Dendritic cell treated with granulocyte-macrophage colony-stimulating factor and Interleukin-4, amounts not matched to agents 40 ng/mL and 50 ng/mL, for 4 days (primary cell): ENCODE measurements at regions not wholly inside any gene's neighbourhood (a gene's known extent, or its start where the extent isn't known, plus 50 kb on each side); places are given as distances from the start of the nearest gene placed in this dataset.

ENCODE experiments used
- H3K27ac Mint-ChIP-seq: one replicate; pipeline ENCODE4 v1.8.0; 2022; ENCODE audit warnings: mild to moderate bottlenecking, mixed read lengths
- H3K27me3 Mint-ChIP-seq: one replicate; pipeline ENCODE4 v1.8.0; 2022; ENCODE audit warnings: mild to moderate bottlenecking, mixed read lengths
- H3K36me3 Mint-ChIP-seq: one replicate; pipeline ENCODE4 v1.8.0; 2022; ENCODE audit warnings: low read depth, mixed read lengths
- H3K4me1 Mint-ChIP-seq: one replicate; pipeline ENCODE4 v1.8.0; 2022; ENCODE audit warnings: low read depth, mixed read lengths
- H3K4me3 Mint-ChIP-seq: one replicate; pipeline ENCODE4 v1.8.0; 2022; ENCODE audit warnings: mild to moderate bottlenecking, moderate library complexity, mixed read lengths
- H3K9me3 Mint-ChIP-seq: one replicate; pipeline ENCODE4 v1.8.0; 2022; ENCODE audit warnings: mixed read lengths
- intact Hi-C: fragments of 100-400 bp; cut with micrococcal nuclease; formaldehyde crosslinking; loops from one replicate; pipeline ENCODE4 v1.15.0; 2022

DNA sequence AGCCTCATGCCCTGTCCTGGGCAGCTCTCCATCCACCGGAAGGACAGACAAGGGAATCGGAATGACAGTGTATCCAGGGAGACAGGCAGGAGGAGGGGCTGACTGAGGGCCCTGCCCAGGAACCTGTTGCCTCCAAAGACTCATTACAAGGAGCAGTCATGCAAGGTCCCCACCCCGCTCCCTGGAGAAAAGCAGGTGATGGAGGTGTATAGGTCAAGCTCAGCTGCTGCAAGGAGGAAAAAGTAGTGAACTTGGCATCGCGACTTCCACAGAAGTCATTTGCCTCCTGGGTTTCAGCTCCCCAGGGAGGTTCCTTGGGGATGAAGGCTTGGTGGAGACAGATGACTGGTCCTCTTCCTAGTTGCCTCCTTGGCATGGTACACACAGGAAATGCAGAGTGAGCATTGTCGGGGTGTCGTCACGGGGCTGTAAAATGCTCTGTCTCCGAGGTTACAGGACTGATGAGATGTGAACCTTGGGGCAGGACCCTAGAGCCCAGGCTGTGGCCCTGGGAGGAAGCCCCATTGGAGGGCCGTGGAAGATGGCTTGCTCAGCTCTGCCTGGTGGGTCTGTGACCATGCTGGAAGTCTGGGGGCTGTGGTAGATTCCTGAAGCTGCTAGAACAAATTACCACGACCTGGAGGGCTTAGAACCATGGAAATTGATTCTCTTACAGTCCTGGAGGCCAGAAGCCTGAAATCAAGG lies 219.6 kb upstream of the C1orf174 start:
- Mint-ChIP-seq H3K9me3 (no peaks in the 10 kb centered on the region), H3K27me3 (no peaks in the 10 kb centered on the region), H3K4me3 (no peak overlapping the region), H3K27ac (no peak overlapping the region), H3K36me3 (no peaks in the 10 kb centered on the region), H3K4me1 (no peaks in the 10 kb centered on the region)
- intact Hi-C loops = no loop called here

DNA sequence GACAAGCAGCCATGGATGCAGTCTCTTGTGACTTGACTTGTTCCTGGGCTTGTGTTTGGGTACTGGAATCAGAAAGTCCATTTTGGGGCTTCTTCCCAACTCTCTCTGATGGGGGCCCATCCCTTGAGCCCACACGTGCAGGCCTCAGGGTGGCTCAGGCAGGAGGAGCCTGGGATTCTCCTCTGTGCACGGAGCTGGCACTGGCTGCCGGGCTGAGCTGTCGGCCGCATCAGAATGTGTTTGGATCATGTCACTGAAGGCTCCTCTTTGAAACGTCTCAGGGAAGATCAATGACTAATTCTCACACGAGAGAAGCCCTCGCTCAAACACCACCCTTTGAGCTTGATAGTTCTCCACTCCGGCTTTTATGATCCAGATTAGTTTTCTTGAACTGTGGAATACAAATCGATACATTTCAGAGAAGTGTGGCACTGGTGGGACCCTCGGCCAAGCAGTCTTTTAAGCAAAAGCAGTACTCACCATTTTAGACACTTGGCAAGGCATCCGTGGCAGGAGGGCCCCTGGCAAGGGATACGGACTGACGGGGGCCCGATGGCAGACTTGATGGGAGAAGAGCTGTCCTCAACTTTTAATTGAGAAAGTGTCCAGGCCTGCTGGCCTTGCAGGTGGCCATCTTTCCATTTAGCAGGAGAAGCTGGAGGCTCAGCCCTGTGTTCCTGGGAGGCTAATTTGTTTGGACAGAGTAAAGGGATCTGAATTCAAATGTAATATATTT lies 220.7 kb upstream of the C1orf174 start:
- Mint-ChIP-seq H3K4me1 (no peaks in the 10 kb centered on the region), H3K27ac (no peak overlapping the region), H3K27me3 (no peaks in the 10 kb centered on the region), H3K4me3 (no peak overlapping the region), H3K9me3 (no peaks in the 10 kb centered on the region), H3K36me3 (no peaks in the 10 kb centered on the region)
- intact Hi-C loops = no loop called here

DNA sequence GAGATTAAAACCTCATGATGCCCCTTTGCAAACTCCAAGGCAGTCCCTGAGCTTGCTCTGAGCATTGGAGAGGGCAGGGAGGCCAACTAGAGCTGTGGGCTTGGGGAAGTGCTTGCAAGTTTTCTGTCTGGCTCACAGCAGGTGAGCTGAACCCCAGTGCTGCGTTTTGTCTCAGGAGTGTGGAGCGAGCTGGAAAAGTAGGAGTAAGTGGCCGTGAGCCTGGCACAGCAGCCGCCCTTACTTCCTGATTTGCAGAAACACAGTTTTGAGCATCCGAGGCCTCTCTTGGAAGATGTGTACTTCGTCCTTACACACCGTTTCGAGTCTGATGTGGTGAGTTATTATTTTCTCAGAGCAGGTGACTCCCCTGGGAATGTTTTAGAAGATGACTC lies 221.2 kb upstream of the C1orf174 start:
- Mint-ChIP-seq H3K4me1 (no peaks in the 10 kb centered on the region), H3K27me3 (no peaks in the 10 kb centered on the region), H3K36me3 (no peaks in the 10 kb centered on the region), H3K9me3 (no peaks in the 10 kb centered on the region), H3K27ac (no peak overlapping the region), H3K4me3 (no peak overlapping the region)
- intact Hi-C loops = no loop called here

DNA sequence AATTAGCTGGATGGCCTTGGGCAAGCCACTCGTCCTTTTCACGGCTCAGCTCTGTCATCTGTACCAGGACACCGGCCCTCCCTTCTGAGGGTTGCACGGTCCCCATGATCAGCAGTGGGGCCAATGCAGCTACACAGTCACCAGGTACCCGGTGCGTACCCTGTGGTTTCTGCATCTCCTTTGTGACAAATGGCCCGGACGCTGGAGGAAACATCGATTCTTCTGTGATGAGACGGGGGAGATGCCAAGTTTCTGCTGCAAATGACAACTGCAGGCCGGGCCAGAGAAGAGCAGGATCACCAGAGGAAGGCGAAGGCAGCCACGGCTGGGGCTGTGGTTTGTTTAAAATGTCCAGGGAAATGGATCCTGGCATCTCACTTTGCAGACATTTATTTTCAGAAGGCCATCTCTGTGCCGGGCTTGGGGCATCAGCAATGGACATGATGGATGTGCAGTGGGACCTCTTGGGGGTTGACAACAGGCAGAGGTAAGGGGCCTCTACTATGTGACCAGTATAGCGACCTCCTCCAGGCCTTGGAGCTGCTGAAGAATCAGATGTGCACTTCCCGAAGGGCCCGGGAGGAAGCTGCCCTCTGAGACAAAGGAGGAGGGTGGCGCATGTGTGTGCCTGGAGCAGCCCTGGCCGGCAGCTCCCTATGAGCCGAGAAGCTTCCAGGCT lies 221.9 kb upstream of the C1orf174 start:
- H3K27ac Mint-ChIP-seq = no peak overlapping the region
- H3K4me3 Mint-ChIP-seq = no peak overlapping the region
- H3K27me3 Mint-ChIP-seq = no peaks in the 10 kb centered on the region
- no peaks in the 10 kb centered on the region for H3K36me3 Mint-ChIP-seq
- no peaks in the 10 kb centered on the region for H3K4me1 Mint-ChIP-seq
- intact Hi-C loops = no loop called here
- H3K9me3 Mint-ChIP-seq = no peaks in the 10 kb centered on the region

DNA sequence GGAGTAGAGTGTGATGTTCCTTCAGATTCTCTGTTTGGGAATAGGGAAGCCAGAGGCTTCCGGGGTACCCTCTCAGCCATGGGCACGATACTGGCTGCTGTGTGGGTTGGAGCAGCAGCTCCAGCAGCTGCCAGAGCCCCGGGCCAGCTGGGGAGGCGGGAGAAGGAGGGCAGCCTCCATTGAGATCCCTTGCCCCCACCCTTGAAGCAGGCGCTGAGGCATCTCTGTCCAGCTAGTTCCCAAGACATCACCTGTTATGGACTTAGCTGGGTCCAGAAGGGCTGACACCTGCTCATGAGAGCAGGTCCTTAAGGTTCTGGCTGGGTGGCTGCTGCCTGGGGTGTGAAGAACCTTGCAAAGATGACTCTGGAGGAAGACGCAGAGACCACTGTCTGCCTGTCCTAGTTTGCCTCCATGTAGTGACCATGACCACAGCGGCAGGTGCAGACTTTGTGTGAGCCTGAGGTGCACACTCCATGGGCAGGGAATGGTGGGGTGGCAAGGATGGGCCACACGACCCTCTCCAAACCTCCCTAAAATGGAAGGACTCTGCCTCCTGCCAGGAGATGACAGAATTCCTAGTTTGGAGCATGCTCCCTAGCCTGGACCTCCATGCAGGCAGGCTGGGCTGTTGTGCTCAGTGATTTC lies 222.6 kb upstream of the C1orf174 start:
- Mint-ChIP-seq H3K27me3 (peaks cover 1% of the 10 kb centered on the region), H3K9me3 (no peaks in the 10 kb centered on the region), H3K36me3 (no peaks in the 10 kb centered on the region), H3K27ac (no peak overlapping the region), H3K4me1 (no peaks in the 10 kb centered on the region), H3K4me3 (no peak overlapping the region)
- intact Hi-C loops = no loop called here

DNA sequence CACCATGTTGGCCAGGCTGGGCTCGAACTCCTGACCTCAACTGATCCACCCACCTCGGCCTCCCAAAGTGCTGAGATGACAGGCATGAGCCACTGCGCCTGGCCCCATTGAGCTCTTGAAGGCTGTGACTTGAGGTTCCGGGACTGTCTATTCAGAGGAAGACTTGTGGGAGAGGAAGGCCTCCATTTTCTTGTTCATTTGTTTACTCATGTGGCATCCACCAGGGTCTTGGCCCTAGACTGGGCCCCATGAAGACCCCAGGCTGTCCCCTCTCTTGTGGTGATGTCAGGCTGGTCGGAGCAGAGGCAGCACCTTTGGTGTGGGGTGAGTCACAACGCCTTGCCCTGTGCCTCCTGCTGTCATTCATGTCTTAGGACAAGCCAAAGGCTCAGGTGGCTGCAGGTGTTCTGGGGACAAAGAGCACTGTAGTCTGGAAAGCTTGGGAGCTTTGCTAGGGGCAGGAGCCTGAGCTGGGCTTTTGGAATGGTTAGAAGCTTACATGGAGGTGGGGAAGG lies 224.6 kb upstream of the C1orf174 start:
- Mint-ChIP-seq H3K4me3 (no peak overlapping the region), H3K27ac (no peak overlapping the region), H3K36me3 (no peaks in the 10 kb centered on the region), H3K9me3 (no peaks in the 10 kb centered on the region), H3K27me3 (peaks cover 1% of the 10 kb centered on the region), H3K4me1 (no peaks in the 10 kb centered on the region)
- intact Hi-C loops = no loop called here

DNA sequence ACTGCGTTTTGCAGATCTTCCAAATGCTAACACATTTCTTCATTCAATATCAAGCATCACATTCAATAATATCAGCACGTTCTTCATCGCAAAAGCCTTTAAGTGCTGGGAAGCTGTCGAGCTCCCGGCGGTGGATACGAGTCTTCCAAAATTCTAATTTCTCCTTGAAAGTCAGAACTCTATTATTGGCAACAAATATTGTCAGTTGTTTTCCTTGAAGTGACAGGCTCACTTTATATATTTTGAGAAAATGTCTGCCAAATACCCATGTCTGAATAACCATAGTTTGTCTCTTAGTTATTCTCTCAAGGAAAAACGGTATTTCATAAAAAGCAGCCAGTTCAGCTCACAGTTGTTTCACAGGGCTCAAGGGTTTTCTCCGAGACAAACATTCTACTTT lies 226.2 kb upstream of the C1orf174 start:
- intact Hi-C loops = no loop called here
- no peak overlapping the region for H3K27ac Mint-ChIP-seq

DNA sequence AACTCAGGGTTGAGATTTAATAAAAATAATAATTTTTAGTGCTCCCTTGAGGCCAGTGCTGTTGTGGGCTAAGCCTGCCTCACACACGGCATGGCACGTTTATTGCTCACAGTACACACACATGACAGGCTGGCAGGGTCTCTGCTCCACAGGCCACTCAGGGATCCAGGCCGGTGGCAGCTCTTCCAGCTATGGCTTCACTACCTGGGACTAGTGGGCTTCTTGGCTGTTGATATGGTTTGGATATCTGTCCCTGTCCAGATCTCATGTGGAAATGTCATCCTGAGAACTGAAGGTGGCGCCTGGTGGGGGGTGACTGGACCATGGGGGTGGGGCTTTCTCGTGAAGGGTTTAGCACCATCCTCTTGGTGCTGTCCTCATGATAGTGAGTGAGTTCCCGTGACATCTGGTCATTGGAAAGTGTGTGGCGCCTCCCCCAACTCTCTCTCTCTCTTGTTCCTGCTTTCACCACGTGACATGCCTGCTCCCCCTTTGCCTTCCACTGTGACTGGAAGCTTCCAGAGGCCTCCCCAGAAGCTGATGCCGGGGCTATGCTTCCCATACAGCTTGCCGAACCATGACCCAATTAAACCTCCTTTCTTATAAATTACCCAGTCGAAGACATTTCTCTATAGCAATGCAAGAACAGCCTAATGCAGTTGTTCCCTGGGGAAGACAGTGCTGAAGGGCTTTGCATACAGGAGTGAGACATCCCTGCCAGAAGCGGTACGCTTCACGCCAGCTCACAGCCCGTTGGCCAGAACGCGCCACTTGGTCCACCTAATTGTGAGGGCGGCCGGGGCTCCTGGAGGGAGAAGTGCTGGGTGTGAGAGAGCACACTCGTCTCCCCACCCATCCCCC lies 226.9 kb upstream of the C1orf174 start:
- H3K9me3 Mint-ChIP-seq = no peaks in the 10 kb centered on the region
- H3K4me1 Mint-ChIP-seq = no peaks in the 10 kb centered on the region

More for the DNA sequence above, 226.2 kb upstream of the C1orf174 start:
- no peaks in the 10 kb centered on the region for H3K36me3 Mint-ChIP-seq
- H3K9me3 Mint-ChIP-seq = no peaks in the 10 kb centered on the region
- no peak overlapping the region for H3K4me3 Mint-ChIP-seq
- H3K4me1 Mint-ChIP-seq = no peaks in the 10 kb centered on the region
- peaks cover 1% of the 10 kb centered on the region for H3K27me3 Mint-ChIP-seq

DNA sequence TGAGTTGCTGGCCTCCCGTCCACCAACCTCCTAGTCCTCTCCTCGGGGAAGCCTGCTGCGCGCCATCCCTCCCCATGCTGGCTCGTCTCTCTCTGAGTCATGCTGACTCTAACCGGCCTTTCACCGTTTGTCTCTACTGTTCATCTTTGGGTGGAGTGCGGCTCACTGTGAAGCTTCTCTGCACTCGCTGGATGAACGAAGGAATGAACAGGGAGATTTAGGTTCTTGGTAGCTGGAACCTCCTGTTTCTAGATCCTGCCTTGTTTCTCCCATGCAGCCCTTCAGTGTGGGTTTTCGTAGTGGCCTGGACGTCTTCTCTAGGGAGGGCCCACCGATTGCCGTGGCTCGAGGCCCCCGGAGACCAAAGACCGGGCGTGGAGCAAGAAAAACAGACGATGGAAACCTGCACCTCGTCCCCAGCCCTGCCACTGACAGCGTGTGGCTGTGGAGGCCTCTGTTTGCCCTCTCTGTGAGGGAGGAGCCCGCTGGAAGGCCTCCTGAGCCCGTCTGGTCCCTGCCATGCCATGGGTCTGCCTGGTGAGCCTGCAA lies 227.6 kb upstream of the C1orf174 start:
- peaks cover 1% of the 10 kb centered on the region for H3K27me3 Mint-ChIP-seq
- H3K36me3 Mint-ChIP-seq = no peaks in the 10 kb centered on the region
- no peak overlapping the region for H3K27ac Mint-ChIP-seq
- no peaks in the 10 kb centered on the region for H3K9me3 Mint-ChIP-seq
- H3K4me3 Mint-ChIP-seq = no peak overlapping the region
- intact Hi-C loops = no loop called here
- H3K4me1 Mint-ChIP-seq = no peaks in the 10 kb centered on the region

More for the DNA sequence above, 226.9 kb upstream of the C1orf174 start:
- Mint-ChIP-seq H3K27ac (no peak overlapping the region), H3K27me3 (peaks cover 1% of the 10 kb centered on the region), H3K4me3 (no peak overlapping the region), H3K36me3 (no peaks in the 10 kb centered on the region)
- intact Hi-C loops = no loop called here

DNA sequence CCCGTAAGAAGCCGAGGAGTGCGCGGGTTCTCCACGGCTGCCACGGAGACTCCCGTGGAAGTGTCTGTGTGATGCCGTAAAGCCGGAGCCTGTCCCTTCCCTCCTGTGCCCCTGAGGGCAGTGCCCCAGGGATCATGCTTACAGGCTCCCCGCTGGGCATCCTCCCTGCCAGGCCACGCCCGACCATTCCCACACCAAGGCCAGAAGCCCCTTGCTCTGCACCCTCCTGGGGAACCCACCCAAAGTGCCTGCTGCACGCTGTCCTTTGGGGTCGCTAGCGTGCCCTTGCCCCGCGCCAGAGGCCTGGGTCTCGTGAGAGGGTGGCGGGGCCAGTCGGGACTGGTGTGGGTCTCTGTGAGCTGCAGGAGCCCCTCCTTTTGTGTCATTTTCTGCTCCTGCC lies 228.5 kb upstream of the C1orf174 start:
- intact Hi-C loops = no loop called here
- Mint-ChIP-seq H3K9me3 (no peaks in the 10 kb centered on the region), H3K27me3 (peaks cover 1% of the 10 kb centered on the region), H3K27ac (no peak overlapping the region), H3K4me1 (no peaks in the 10 kb centered on the region), H3K4me3 (no peak overlapping the region), H3K36me3 (no peaks in the 10 kb centered on the region)

DNA sequence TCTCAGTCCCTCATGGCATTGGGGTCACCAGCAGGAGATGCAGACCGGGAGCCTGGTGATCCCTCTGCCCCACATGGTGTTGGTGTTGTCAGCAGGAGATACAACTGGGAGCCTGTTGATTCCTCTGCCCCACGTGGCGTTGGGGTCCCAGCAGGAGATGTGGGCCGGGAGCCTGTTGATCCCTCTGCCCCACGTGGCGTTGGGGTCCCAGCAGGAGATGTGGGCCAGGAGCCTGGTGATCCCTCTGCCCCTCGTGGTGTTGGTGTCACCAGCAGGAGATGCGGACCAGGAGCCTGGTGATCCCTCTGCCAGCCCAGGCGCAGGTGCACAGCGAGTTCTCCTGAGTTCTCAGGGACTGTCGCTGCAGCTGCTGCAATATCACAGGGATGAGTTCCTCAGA lies 229.6 kb upstream of the C1orf174 start:
- no peak overlapping the region for H3K27ac Mint-ChIP-seq
- no peaks in the 10 kb centered on the region for H3K9me3 Mint-ChIP-seq
- H3K36me3 Mint-ChIP-seq = no peaks in the 10 kb centered on the region
- no peak overlapping the region for H3K4me3 Mint-ChIP-seq
- H3K4me1 Mint-ChIP-seq = no peaks in the 10 kb centered on the region
- intact Hi-C loops = no loop called here
- H3K27me3 Mint-ChIP-seq = peaks cover 1% of the 10 kb centered on the region

DNA sequence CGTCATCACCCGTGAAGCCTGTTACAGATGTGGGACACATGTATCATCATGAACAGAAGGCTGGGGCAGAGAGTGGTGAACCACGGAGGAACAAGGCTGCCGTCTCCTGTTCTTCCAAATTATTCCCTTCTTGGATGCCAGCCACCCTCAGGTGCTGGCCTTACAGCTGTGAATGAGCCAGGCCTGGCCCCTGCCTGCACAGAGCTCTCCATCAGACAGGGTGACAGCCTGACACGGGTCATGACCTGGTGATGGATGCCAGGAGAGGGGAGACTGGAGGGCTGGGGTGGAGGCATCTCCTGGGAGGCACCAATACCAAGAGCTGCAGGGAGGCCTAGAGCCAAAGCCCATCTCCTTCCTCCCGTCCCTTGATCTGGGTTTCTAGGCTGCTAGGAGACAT lies 230.0 kb upstream of the C1orf174 start:
- intact Hi-C loops = no loop called here
- Mint-ChIP-seq H3K36me3 (no peaks in the 10 kb centered on the region), H3K4me1 (no peaks in the 10 kb centered on the region), H3K27ac (no peak overlapping the region), H3K27me3 (peaks cover 1% of the 10 kb centered on the region), H3K4me3 (no peak overlapping the region), H3K9me3 (no peaks in the 10 kb centered on the region)

DNA sequence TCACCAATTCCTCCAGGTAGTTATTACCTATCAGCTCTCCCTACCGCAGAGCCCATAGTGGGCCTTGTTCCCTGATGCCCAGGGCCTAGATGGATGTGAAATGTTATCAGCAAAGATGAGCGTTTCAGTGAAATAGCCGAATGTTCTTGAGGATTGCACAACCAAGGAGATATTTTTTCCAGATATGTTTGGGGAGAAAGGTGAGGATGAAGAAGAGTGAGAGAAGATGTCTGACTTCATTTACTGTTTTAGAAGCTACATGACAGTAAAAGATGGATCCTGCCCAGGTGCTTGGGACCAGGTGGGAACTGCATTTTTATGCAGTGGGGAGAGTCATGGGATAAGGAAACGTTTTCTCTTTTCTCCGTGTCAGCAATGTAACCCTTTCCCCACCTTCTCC lies 231.7 kb upstream of the C1orf174 start:
- no peak overlapping the region for H3K4me3 Mint-ChIP-seq
- no peaks in the 10 kb centered on the region for H3K4me1 Mint-ChIP-seq
- H3K27me3 Mint-ChIP-seq = peaks cover 1% of the 10 kb centered on the region
- H3K36me3 Mint-ChIP-seq = no peaks in the 10 kb centered on the region
- H3K27ac Mint-ChIP-seq = no peak overlapping the region
- peaks cover 16% of the 10 kb centered on the region for H3K9me3 Mint-ChIP-seq
- intact Hi-C loops = no loop called here
